HL-60 (cell line): ENCODE measurements at regions not wholly inside any gene's neighbourhood (a gene's known extent, or its start where the extent isn't known, plus 50 kb on each side); places are given as distances from the start of the nearest gene placed in this dataset.

Source experiments
- DNase-seq, 2 experiments: peaks; one replicate each; pipeline ENCODE4 v3.0.0-alpha.2; 2010 to 2020; ENCODE audit warnings: low read depth in 1 of 2, low spot score in 1 of 2
- H3K27ac ChIP-seq: fragments of 250-450 bp; sonication (Bioruptor Pico); replicated peaks from 2 replicates; pipeline ENCODE4 v1.5.1; 2020; ENCODE audit warnings: mild to moderate bottlenecking, moderate library complexity
- H3K27me3 ChIP-seq: fragments of 250-450 bp; sonication (Bioruptor Pico); 2 replicates; pipeline ENCODE4 v1.5.1; 2021; ENCODE audit warnings: mild to moderate bottlenecking, moderate library complexity; ENCODE audit not compliant: insufficient read depth, poor library complexity, severe bottlenecking
- H3K4me3 ChIP-seq: replicated peaks from 2 replicates; pipeline ENCODE4 v1.5.1; 2011; ENCODE audit warnings: mild to moderate bottlenecking, control low read depth, low read length; ENCODE audit not compliant: insufficient read depth
- GABPA ChIP-seq: IDR thresholded peaks from 2 replicates; pipeline ENCODE4 v1.6.1; 2012; ENCODE audit warnings: low read depth
- POLR2AphosphoS5 ChIP-seq: IDR thresholded peaks from 2 replicates; pipeline ENCODE4 v1.6.1; 2012; ENCODE audit warnings: low read depth
- REST ChIP-seq: IDR thresholded peaks from 2 replicates; pipeline ENCODE4 v1.6.1; 2012; ENCODE audit warnings: low read depth; ENCODE audit not compliant: insufficient replicate concordance
- SPI1 ChIP-seq: IDR thresholded peaks from 2 replicates; pipeline ENCODE4 v1.6.1; 2012; ENCODE audit warnings: low read depth, mild to moderate bottlenecking, borderline replicate concordance
- TF ChIP-seq, protein P1 (sequence below): IDR thresholded peaks from one replicate; pipeline ENCODE4 v1.5.1; 2011; ENCODE audit warnings: low read length, control low read depth, inconsistent platforms; ENCODE audit not compliant: insufficient read depth

GRCh38 chr21:23008601-23009202 lies 2010.5 kb downstream of the NCAM2 start:
- TF ChIP-seq POLR2AphosphoS5 (no peak), SPI1 (no peak), REST (no peak)
- TF ChIP-seq, protein P1, sequence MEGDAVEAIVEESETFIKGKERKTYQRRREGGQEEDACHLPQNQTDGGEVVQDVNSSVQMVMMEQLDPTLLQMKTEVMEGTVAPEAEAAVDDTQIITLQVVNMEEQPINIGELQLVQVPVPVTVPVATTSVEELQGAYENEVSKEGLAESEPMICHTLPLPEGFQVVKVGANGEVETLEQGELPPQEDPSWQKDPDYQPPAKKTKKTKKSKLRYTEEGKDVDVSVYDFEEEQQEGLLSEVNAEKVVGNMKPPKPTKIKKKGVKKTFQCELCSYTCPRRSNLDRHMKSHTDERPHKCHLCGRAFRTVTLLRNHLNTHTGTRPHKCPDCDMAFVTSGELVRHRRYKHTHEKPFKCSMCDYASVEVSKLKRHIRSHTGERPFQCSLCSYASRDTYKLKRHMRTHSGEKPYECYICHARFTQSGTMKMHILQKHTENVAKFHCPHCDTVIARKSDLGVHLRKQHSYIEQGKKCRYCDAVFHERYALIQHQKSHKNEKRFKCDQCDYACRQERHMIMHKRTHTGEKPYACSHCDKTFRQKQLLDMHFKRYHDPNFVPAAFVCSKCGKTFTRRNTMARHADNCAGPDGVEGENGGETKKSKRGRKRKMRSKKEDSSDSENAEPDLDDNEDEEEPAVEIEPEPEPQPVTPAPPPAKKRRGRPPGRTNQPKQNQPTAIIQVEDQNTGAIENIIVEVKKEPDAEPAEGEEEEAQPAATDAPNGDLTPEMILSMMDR = no peak
- no peak overlapping the region for H3K27ac ChIP-seq
- H3K4me3 ChIP-seq = no peak overlapping the region
- H3K27me3 ChIP-seq = no peaks in the 10 kb centered on the region
- no peak for DNase-seq

DNA sequence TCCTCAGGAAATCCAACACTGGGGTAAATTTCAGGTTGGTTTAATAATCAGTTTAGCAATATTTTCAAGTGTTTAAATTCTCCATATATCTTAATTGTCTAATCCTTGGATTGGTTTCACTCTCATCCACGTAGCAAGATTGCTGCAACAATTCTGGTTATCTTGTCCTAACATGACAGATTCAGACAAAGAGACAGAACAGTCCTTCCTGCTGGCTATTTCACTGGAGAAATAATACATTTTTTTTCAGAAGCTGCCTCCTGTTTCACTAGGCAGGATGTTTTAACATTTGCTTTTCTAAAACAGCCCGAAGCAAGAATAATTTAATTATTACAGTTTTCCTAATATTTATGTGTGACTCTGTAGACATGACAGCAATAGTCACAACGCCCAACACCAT lies 2011.2 kb downstream of the NCAM2 start:
- TF ChIP-seq POLR2AphosphoS5 (no peak), SPI1 (no peak), GABPA (no peak), REST (no peak)
- TF ChIP-seq, protein P1 = no peak
- no peak overlapping the region for H3K4me3 ChIP-seq
- no peak for DNase-seq
- no peaks in the 10 kb centered on the region for H3K27me3 ChIP-seq
- no peak overlapping the region for H3K27ac ChIP-seq

- no peak overlapping the region for H3K27ac ChIP-seq
Measured at GRCh38 chr21:23014021-23014420, 2015.8 kb downstream of the NCAM2 start.

More at GRCh38 chr21:23014021-23014420, 2015.8 kb downstream of the NCAM2 start:
- Histone ChIP-seq H3K27me3 (no peaks in the 10 kb centered on the region), H3K4me3 (no peak overlapping the region)
- DNase-seq = no peak
- TF ChIP-seq SPI1 = no peak
- TF ChIP-seq, protein P1 = no peak
- TF ChIP-seq POLR2AphosphoS5 = no peak
- TF ChIP-seq REST = no peak
- no peak for TF ChIP-seq GABPA
